Peyer's patch (tissue), 4 donors: ENCODE measurements at regions not wholly inside any gene's neighbourhood (a gene's known extent, or its start where the extent isn't known, plus 50 kb on each side); places are given as distances from the start of the nearest gene placed in this dataset.

Experiments used
- POLR2A ChIP-seq, 2 donors: fragments of 450-650 bp; IDR thresholded peaks; one replicate each; pipeline ENCODE4 v1.5.1; 2017; ENCODE audit warnings: antibody characterized with exemption in 2 of 2, mild to moderate bottlenecking in 2 of 2, moderate library complexity in 2 of 2
- TF ChIP-seq, protein P1 (sequence below), 6 experiments: fragments of 450-650 bp in 4 of 6; fragments of 200-600 bp in 2 of 6; sonication (generic) in 1 of 6; IDR thresholded peaks; one replicate each; pipeline ENCODE4 v1.5.1; 2017 to 2019; ENCODE audit warnings: antibody characterized with exemption in 6 of 6, mild to moderate bottlenecking in 3 of 6, moderate library complexity in 1 of 6

DNA sequence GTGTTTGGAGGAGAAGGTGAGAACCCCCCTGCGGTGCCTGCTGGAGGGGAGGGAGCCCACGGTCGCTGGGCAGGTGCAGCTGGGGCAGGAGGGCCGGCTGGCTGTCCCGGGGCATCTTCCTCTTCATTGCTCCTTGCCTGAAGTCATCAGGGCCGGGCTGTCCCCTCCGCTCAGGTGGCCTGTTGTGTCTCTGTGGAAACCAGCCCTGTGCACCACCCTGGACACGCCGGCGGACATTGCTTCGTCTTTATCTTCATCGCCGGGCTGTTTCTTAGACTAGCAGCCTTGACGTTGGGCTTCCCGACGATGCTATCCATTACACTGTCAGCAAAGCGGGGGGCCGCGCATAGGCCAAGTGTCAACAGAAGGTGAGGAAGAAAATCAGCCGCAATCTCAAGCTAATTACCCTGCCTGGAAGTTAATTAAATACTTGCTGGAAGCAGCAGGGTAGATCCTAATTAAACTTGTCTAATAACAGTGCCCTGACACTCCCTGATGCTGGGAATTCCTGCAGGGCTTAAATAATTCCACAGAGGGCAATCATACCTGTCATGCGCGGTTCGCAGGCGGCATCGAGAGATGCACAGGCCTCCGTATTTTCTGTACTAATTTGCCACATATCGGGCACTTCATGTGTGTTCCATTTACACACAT, 111.4 kb upstream of the SOX1 start:
- TF ChIP-seq, protein P1, sequence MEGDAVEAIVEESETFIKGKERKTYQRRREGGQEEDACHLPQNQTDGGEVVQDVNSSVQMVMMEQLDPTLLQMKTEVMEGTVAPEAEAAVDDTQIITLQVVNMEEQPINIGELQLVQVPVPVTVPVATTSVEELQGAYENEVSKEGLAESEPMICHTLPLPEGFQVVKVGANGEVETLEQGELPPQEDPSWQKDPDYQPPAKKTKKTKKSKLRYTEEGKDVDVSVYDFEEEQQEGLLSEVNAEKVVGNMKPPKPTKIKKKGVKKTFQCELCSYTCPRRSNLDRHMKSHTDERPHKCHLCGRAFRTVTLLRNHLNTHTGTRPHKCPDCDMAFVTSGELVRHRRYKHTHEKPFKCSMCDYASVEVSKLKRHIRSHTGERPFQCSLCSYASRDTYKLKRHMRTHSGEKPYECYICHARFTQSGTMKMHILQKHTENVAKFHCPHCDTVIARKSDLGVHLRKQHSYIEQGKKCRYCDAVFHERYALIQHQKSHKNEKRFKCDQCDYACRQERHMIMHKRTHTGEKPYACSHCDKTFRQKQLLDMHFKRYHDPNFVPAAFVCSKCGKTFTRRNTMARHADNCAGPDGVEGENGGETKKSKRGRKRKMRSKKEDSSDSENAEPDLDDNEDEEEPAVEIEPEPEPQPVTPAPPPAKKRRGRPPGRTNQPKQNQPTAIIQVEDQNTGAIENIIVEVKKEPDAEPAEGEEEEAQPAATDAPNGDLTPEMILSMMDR (IDR thresholded peaks at IDR 0.05), result no peak
- no peak for TF ChIP-seq POLR2A (IDR thresholded peaks at IDR 0.05)
